ENCODE measurements at regions not wholly inside any gene's neighbourhood (a gene's known extent, or its start where the extent isn't known, plus 50 kb on each side); places are given as distances from the start of the nearest gene placed in this dataset.

GRCh38 chr6:142545147-142545546 is 243.3 kb downstream of the ADGRG6 start:
- TF ChIP-seq POLR2AphosphoS5 (IDR thresholded peaks at IDR 0.05; ENCODE audit: low read depth, low read length) (no peak), REST (IDR thresholded peaks at IDR 0.05; ENCODE audit: low read depth, low read length) (no peak), CTCF (IDR thresholded peaks at IDR 0.05) (no peak), FOXM1 (IDR thresholded peaks at IDR 0.05; ENCODE audit: low read depth) (no peak), GABPA (IDR thresholded peaks at IDR 0.05; ENCODE audit: low read depth) (no peak), FOSL2 (IDR thresholded peaks at IDR 0.05; ENCODE audit: borderline replicate concordance, low read depth) (no peak), MEF2A (IDR thresholded peaks at IDR 0.05; ENCODE audit: borderline replicate concordance, low read depth) (no peak)

Measured in SK-N-SH (cell line).